ENCODE measurements at regions not wholly inside any gene's neighbourhood (a gene's known extent, or its start where the extent isn't known, plus 50 kb on each side); places are given as distances from the start of the nearest gene placed in this dataset.
"Not testable (repeated sequence)": the region's sequence is repeated elsewhere in the genome, so short reads cannot be mapped to it uniquely, and the experiment has no call there.

DNA sequence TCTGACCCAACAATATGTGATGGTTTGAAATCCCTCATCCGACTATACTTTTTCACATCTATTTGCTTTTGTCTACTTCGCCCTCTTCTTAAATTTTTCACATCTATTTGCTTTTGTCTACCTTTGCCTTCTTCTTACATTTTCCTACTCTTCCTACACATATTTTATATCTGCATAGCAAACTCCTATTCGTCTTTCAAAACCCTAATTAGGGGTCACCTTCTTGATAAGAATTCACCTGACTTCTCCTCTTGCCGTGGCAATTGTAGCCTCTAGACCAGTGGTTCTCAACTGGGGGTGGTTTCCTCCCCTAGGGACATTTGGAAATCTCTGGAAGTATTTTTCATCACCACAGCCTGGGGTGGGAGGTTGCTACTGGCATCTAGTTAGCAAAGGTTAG is 607.4 kb downstream of the NTRK3 start:
- no peaks in the 10 kb centered on the region for H3K79me2 ChIP-seq (ENCODE audit: control insufficient read depth, insufficient read depth, low read length)
- H2AK5ac ChIP-seq (ENCODE audit: low read length), result no peak overlapping the region
- H3K4me2 ChIP-seq (ENCODE audit: low read length), result no peak overlapping the region
- no peak overlapping the region for H3K18ac ChIP-seq (ENCODE audit: low read length)
- H4K5ac ChIP-seq (ENCODE audit: low read length), result no peak overlapping the region
- no peaks in the 10 kb centered on the region for H3K36me3 ChIP-seq (ENCODE audit: control insufficient read depth, insufficient read depth, low read length)
- H2BK15ac ChIP-seq (replicated peaks; ENCODE audit: low read depth), result no peak overlapping the region
- no peaks in the 10 kb centered on the region for H3K79me1 ChIP-seq (ENCODE audit: low read length)
- DNase-seq, result no peak
- H3K27me3 ChIP-seq (ENCODE audit: insufficient read depth, low read length, poor library complexity), result no peaks in the 10 kb centered on the region
- WGBS (ENCODE audit: extremely low coverage, insufficient coverage, low lambda C conversion rate), result 100% methylated on average over 2 of the region's 4 CpGs
- no peak overlapping the region for H2BK5ac ChIP-seq (ENCODE audit: low read length)
- no peak overlapping the region for H3K27ac ChIP-seq (ENCODE audit: low read depth, low read length)
- no peak overlapping the region for H3K4ac ChIP-seq (ENCODE audit: low read depth, low read length)
- no peak overlapping the region for H4K8ac ChIP-seq (ENCODE audit: low read depth, low read length)
- no peaks in the 10 kb centered on the region for H3K4me1 ChIP-seq (ENCODE audit: control insufficient read depth, low read depth, low read length)
- no peak overlapping the region for H2BK120ac ChIP-seq (ENCODE audit: low read depth, low read length)
- no peak overlapping the region for H3K56ac ChIP-seq (ENCODE audit: low read length)
- no peak overlapping the region for H3K4me3 ChIP-seq (ENCODE audit: low read length)
- no peak overlapping the region for H3K9ac ChIP-seq (ENCODE audit: low read length)
- H3K23ac ChIP-seq (ENCODE audit: low read length), result no peak overlapping the region

DNA sequence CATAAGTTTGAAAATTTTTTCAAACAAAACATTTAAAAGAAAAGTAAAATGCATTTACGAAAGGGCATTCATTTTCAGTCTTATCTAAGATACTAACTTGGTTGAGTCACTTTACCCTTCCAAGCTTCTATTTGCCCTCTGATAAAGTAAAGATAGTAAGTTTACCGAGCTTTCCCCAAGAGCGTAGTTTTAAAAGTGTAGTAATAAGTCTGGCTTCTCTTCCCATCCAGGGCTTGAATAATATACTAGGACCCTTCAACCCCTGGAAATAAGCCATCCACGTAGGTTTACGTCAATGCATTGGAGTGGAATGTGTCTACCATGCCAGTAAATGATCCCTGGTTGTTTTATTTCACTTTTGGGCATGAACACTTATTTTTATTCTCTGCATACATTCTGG is 608.3 kb downstream of the NTRK3 start:
- no CpG with 5 or more reads among the region's 5 CpGs for WGBS (ENCODE audit: extremely low coverage, insufficient coverage, low lambda C conversion rate)

GRCh38 chr15:87645723-87646122 is 610.8 kb downstream of the NTRK3 start:
- H3K9ac ChIP-seq (ENCODE audit: low read length), result no peak overlapping the region
- H3K27ac ChIP-seq (ENCODE audit: low read depth, low read length), result no peak overlapping the region
- no peak overlapping the region for H2BK15ac ChIP-seq (replicated peaks; ENCODE audit: low read depth)
- no peak overlapping the region for H2BK120ac ChIP-seq (ENCODE audit: low read depth, low read length)
- no peak overlapping the region for H3K23ac ChIP-seq (ENCODE audit: low read length)
- DNase-seq, result no peak
- no peak overlapping the region for H4K8ac ChIP-seq (ENCODE audit: low read depth, low read length)
- no CpG with 5 or more reads among the region's 5 CpGs for WGBS (ENCODE audit: extremely low coverage, insufficient coverage, low lambda C conversion rate)
- H3K18ac ChIP-seq (ENCODE audit: low read length), result no peak overlapping the region
- no peak overlapping the region for H2BK5ac ChIP-seq (ENCODE audit: low read length)
- no peaks in the 10 kb centered on the region for H3K79me2 ChIP-seq (ENCODE audit: control insufficient read depth, insufficient read depth, low read length)
- H4K5ac ChIP-seq (ENCODE audit: low read length), result no peak overlapping the region
- H3K27me3 ChIP-seq (ENCODE audit: insufficient read depth, low read length, poor library complexity), result no peaks in the 10 kb centered on the region
- no peaks in the 10 kb centered on the region for H3K36me3 ChIP-seq (ENCODE audit: control insufficient read depth, insufficient read depth, low read length)
- no peak overlapping the region for H3K4me3 ChIP-seq (ENCODE audit: low read length)
- H3K56ac ChIP-seq (ENCODE audit: low read length), result no peak overlapping the region
- no peaks in the 10 kb centered on the region for H3K4me1 ChIP-seq (ENCODE audit: control insufficient read depth, low read depth, low read length)
- no peak overlapping the region for H2AK5ac ChIP-seq (ENCODE audit: low read length)
- no peak overlapping the region for H3K4me2 ChIP-seq (ENCODE audit: low read length)
- no peak overlapping the region for H3K4ac ChIP-seq (ENCODE audit: low read depth, low read length)
- H3K79me1 ChIP-seq (ENCODE audit: low read length), result no peaks in the 10 kb centered on the region

More for the DNA sequence above, 608.3 kb downstream of the NTRK3 start:
- Histone ChIP-seq H3K23ac (ENCODE audit: low read length) (no peak overlapping the region), H3K79me2 (ENCODE audit: control insufficient read depth, insufficient read depth, low read length) (no peaks in the 10 kb centered on the region), H3K4me1 (ENCODE audit: control insufficient read depth, low read depth, low read length) (no peaks in the 10 kb centered on the region), H4K5ac (ENCODE audit: low read length) (no peak overlapping the region), H3K56ac (ENCODE audit: low read length) (no peak overlapping the region), H3K4me3 (ENCODE audit: low read length) (no peak overlapping the region), H3K18ac (ENCODE audit: low read length) (no peak overlapping the region), H3K27me3 (ENCODE audit: insufficient read depth, low read length, poor library complexity) (no peaks in the 10 kb centered on the region), H2BK15ac (replicated peaks; ENCODE audit: low read depth) (no peak overlapping the region), H2BK5ac (ENCODE audit: low read length) (no peak overlapping the region), H2BK120ac (ENCODE audit: low read depth, low read length) (no peak overlapping the region), H3K79me1 (ENCODE audit: low read length) (no peaks in the 10 kb centered on the region), H3K4ac (ENCODE audit: low read depth, low read length) (no peak overlapping the region), H3K4me2 (ENCODE audit: low read length) (no peak overlapping the region), H3K36me3 (ENCODE audit: control insufficient read depth, insufficient read depth, low read length) (no peaks in the 10 kb centered on the region), H4K8ac (ENCODE audit: low read depth, low read length) (no peak overlapping the region), H2AK5ac (ENCODE audit: low read length) (no peak overlapping the region), H3K27ac (ENCODE audit: low read depth, low read length) (no peak overlapping the region), H3K9ac (ENCODE audit: low read length) (no peak overlapping the region)
- DNase-seq, result no peak

- not testable (repeated sequence) for H3K36me3 ChIP-seq (ENCODE audit: control insufficient read depth, insufficient read depth, low read length); H2BK120ac ChIP-seq (ENCODE audit: low read depth, low read length); H3K56ac ChIP-seq (ENCODE audit: low read length); H3K4me1 ChIP-seq (ENCODE audit: control insufficient read depth, low read depth, low read length); H2BK15ac ChIP-seq (replicated peaks; ENCODE audit: low read depth); H2BK5ac ChIP-seq (ENCODE audit: low read length); H3K18ac ChIP-seq (ENCODE audit: low read length); H3K4ac ChIP-seq (ENCODE audit: low read depth, low read length); H4K5ac ChIP-seq (ENCODE audit: low read length); H3K4me3 ChIP-seq (ENCODE audit: low read length); H3K4me2 ChIP-seq (ENCODE audit: low read length); DNase-seq; H4K8ac ChIP-seq (ENCODE audit: low read depth, low read length); H3K27me3 ChIP-seq (ENCODE audit: insufficient read depth, low read length, poor library complexity); H3K79me1 ChIP-seq (ENCODE audit: low read length); H3K9ac ChIP-seq (ENCODE audit: low read length); H3K27ac ChIP-seq (ENCODE audit: low read depth, low read length); H3K23ac ChIP-seq (ENCODE audit: low read length); H3K79me2 ChIP-seq (ENCODE audit: control insufficient read depth, insufficient read depth, low read length); H2AK5ac ChIP-seq (ENCODE audit: low read length)
- WGBS (ENCODE audit: extremely low coverage, insufficient coverage, low lambda C conversion rate), result no CpG with 5 or more reads among the region's 3 CpGs
Measured at GRCh38 chr15:87642997-87643396, 613.5 kb downstream of the NTRK3 start.

GRCh38 chr15:87639305-87640011 is 617.1 kb downstream of the NTRK3 start:
- no peaks in the 10 kb centered on the region for H3K27me3 ChIP-seq (ENCODE audit: insufficient read depth, low read length, poor library complexity)
- H2BK120ac ChIP-seq (ENCODE audit: low read depth, low read length), result no peak overlapping the region
- no peak overlapping the region for H2BK5ac ChIP-seq (ENCODE audit: low read length)
- DNase-seq, result peak; percentile 68
- H3K18ac ChIP-seq (ENCODE audit: low read length), result no peak overlapping the region
- H3K4me3 ChIP-seq (ENCODE audit: low read length), result no peak overlapping the region
- no peak overlapping the region for H4K5ac ChIP-seq (ENCODE audit: low read length)
- H4K8ac ChIP-seq (ENCODE audit: low read depth, low read length), result no peak overlapping the region
- no peak overlapping the region for H3K4ac ChIP-seq (ENCODE audit: low read depth, low read length)
- H3K27ac ChIP-seq (ENCODE audit: low read depth, low read length), result no peak overlapping the region
- no peak overlapping the region for H3K56ac ChIP-seq (ENCODE audit: low read length)
- H2BK15ac ChIP-seq (replicated peaks; ENCODE audit: low read depth), result no peak overlapping the region
- H3K79me1 ChIP-seq (ENCODE audit: low read length), result no peaks in the 10 kb centered on the region
- H3K4me1 ChIP-seq (ENCODE audit: control insufficient read depth, low read depth, low read length), result peaks cover 6% of the 10 kb centered on the region
- H3K4me2 ChIP-seq (ENCODE audit: low read length), result no peak overlapping the region
- H3K36me3 ChIP-seq (ENCODE audit: control insufficient read depth, insufficient read depth, low read length), result no peaks in the 10 kb centered on the region
- no peak overlapping the region for H2AK5ac ChIP-seq (ENCODE audit: low read length)
- H3K79me2 ChIP-seq (ENCODE audit: control insufficient read depth, insufficient read depth, low read length), result no peaks in the 10 kb centered on the region
- H3K9ac ChIP-seq (ENCODE audit: low read length), result no peak overlapping the region
- no CpG with 5 or more reads among the region's 4 CpGs for WGBS (ENCODE audit: extremely low coverage, insufficient coverage, low lambda C conversion rate)
- H3K23ac ChIP-seq (ENCODE audit: low read length), result no peak overlapping the region

DNA sequence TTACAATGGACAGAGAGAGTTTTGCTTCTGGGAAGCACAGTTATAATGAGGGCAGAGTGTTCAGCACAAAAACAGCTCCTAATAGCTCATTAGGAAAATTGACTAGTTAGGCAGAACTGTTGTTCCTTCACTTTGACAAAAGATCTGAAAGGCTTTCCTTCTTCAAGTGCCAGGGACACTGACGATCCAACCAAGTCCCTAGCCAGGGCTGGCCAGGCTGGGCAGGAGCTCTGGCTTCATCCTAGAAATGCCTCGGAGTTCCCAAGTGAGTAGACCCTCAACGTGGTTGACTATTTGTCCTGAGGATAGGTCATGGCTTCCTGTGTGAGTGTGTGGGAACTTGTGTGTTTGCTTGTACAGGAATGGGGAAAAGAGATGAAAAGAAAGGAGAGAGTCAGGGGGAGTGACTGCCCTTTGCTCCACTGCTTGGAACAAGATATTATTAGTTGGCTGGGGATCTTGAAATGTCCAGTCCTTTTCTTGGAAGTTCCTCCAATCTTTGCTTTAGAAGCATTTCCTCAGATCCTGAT is 617.9 kb downstream of the NTRK3 start:
- Histone ChIP-seq H2AK5ac (ENCODE audit: low read length) (no peak overlapping the region), H3K4me1 (ENCODE audit: control insufficient read depth, low read depth, low read length) (peaks cover 6% of the 10 kb centered on the region), H4K5ac (ENCODE audit: low read length) (no peak overlapping the region), H3K4me3 (ENCODE audit: low read length) (no peak overlapping the region), H2BK15ac (replicated peaks; ENCODE audit: low read depth) (no peak overlapping the region), H3K9ac (ENCODE audit: low read length) (no peak overlapping the region), H3K18ac (ENCODE audit: low read length) (no peak overlapping the region), H4K8ac (ENCODE audit: low read depth, low read length) (no peak overlapping the region), H3K27ac (ENCODE audit: low read depth, low read length) (no peak overlapping the region), H2BK5ac (ENCODE audit: low read length) (no peak overlapping the region), H3K4me2 (ENCODE audit: low read length) (no peak overlapping the region), H3K79me1 (ENCODE audit: low read length) (no peaks in the 10 kb centered on the region), H3K79me2 (ENCODE audit: control insufficient read depth, insufficient read depth, low read length) (no peaks in the 10 kb centered on the region), H3K56ac (ENCODE audit: low read length) (no peak overlapping the region), H3K27me3 (ENCODE audit: insufficient read depth, low read length, poor library complexity) (no peaks in the 10 kb centered on the region), H3K36me3 (ENCODE audit: control insufficient read depth, insufficient read depth, low read length) (no peaks in the 10 kb centered on the region), H3K23ac (ENCODE audit: low read length) (no peak overlapping the region), H2BK120ac (ENCODE audit: low read depth, low read length) (no peak overlapping the region), H3K4ac (ENCODE audit: low read depth, low read length) (no peak overlapping the region)
- no peak for DNase-seq
- WGBS (ENCODE audit: extremely low coverage, insufficient coverage, low lambda C conversion rate), result no CpG with 5 or more reads among the region's 3 CpGs

Measured in mesendoderm (in vitro differentiated cells).